ENCODE measurements at regions not wholly inside any gene's neighbourhood (a gene's known extent, or its start where the extent isn't known, plus 50 kb on each side); places are given as distances from the start of the nearest gene placed in this dataset.

DNA sequence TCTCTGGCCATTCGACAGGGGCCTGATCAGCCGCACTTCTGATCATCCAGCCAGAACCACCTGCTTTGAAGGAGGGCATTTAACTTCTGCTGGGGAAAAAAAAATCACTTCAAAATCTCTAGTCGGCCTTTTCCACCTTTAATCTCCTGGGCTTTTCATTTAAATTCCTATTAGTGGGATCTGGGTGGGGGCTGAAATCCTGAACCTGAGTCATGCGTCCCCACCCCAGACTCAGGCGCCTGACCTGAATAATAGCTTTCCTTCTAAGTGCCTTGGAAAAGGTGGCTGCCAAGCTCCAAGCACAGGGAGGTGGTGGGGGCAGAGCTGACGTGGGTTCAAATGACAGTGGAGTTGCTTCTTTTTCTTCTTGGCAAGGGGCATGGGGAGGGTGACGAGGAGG is 246.0 kb upstream of the EXOC2 start:
- POLR2A ChIA-PET = no interaction called here
- CTCF ChIA-PET = no interaction called here
- H3K4me3 ChIP-seq (ENCODE audit: low read depth, low read length) = no peak overlapping the region
- H3K36me3 ChIP-seq (ENCODE audit: control insufficient read depth in 2 of 2, insufficient read depth in 1 of 2, low read length in 2 of 2) = no peaks in the 10 kb centered on the region
- TF ChIP-seq ZNF169 (tag by site-specific recombination; IDR thresholded peaks at IDR 0.05) (no peak), ZNF302 (tag by site-specific recombination; IDR thresholded peaks at IDR 0.05; ENCODE audit: low read depth) (no peak), KLF10 (tag by site-specific recombination; IDR thresholded peaks at IDR 0.05) (no peak), ZNF585B (tag by site-specific recombination; IDR thresholded peaks at IDR 0.05) (no peak), ZNF433 (tag by site-specific recombination; IDR thresholded peaks at IDR 0.05; ENCODE audit: low read depth) (no peak), ZBTB17 (tag by site-specific recombination; IDR thresholded peaks at IDR 0.05) (no peak), GLIS2 (tag by site-specific recombination; IDR thresholded peaks at IDR 0.05) (no peak), ZNF561 (tag by site-specific recombination; IDR thresholded peaks at IDR 0.05; ENCODE audit: borderline replicate concordance) (no peak), ZNF629 (tag by site-specific recombination; IDR thresholded peaks at IDR 0.05) (no peak), EGR2 (tag by site-specific recombination; IDR thresholded peaks at IDR 0.05; ENCODE audit: low read depth) (no peak), ZNF560 (tag by site-specific recombination; IDR thresholded peaks at IDR 0.05; ENCODE audit: borderline replicate concordance) (no peak), ZNF394 (tag by site-specific recombination; IDR thresholded peaks at IDR 0.05; ENCODE audit: borderline replicate concordance) (no peak), ZNF112 (tag by site-specific recombination; IDR thresholded peaks at IDR 0.05) (no peak)
- TF ChIP-seq, protein P1, sequence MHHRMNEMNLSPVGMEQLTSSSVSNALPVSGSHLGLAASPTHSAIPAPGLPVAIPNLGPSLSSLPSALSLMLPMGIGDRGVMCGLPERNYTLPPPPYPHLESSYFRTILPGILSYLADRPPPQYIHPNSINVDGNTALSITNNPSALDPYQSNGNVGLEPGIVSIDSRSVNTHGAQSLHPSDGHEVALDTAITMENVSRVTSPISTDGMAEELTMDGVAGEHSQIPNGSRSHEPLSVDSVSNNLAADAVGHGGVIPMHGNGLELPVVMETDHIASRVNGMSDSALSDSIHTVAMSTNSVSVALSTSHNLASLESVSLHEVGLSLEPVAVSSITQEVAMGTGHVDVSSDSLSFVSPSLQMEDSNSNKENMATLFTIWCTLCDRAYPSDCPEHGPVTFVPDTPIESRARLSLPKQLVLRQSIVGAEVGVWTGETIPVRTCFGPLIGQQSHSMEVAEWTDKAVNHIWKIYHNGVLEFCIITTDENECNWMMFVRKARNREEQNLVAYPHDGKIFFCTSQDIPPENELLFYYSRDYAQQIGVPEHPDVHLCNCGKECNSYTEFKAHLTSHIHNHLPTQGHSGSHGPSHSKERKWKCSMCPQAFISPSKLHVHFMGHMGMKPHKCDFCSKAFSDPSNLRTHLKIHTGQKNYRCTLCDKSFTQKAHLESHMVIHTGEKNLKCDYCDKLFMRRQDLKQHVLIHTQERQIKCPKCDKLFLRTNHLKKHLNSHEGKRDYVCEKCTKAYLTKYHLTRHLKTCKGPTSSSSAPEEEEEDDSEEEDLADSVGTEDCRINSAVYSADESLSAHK (tag by site-specific recombination; IDR thresholded peaks at IDR 0.05) = no peak
- TF ChIP-seq, protein P2, sequence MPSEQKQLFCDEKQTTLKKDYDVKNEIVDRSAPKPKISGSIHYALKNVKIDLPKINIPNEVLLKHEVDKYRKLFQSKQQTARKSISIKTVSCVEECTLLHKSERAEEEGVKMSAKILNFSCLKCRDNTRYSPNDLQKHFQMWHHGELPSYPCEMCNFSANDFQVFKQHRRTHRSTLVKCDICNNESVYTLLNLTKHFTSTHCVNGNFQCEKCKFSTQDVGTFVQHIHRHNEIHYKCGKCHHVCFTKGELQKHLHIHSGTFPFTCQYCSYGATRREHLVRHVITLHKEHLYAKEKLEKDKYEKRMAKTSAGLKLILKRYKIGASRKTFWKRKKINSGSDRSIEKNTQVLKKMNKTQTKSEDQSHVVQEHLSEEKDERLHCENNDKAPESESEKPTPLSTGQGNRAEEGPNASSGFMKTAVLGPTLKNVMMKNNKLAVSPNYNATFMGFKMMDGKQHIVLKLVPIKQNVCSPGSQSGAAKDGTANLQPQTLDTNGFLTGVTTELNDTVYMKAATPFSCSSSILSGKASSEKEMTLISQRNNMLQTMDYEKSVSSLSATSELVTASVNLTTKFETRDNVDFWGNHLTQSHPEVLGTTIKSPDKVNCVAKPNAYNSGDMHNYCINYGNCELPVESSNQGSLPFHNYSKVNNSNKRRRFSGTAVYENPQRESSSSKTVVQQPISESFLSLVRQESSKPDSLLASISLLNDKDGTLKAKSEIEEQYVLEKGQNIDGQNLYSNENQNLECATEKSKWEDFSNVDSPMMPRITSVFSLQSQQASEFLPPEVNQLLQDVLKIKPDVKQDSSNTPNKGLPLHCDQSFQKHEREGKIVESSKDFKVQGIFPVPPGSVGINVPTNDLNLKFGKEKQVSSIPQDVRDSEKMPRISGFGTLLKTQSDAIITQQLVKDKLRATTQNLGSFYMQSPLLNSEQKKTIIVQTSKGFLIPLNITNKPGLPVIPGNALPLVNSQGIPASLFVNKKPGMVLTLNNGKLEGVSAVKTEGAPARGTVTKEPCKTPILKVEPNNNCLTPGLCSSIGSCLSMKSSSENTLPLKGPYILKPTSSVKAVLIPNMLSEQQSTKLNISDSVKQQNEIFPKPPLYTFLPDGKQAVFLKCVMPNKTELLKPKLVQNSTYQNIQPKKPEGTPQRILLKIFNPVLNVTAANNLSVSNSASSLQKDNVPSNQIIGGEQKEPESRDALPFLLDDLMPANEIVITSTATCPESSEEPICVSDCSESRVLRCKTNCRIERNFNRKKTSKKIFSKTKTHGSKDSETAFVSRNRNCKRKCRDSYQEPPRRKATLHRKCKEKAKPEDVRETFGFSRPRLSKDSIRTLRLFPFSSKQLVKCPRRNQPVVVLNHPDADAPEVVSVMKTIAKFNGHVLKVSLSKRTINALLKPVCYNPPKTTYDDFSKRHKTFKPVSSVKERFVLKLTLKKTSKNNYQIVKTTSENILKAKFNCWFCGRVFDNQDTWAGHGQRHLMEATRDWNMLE (tag by site-specific recombination; conservative IDR thresholded peaks at IDR 0.05; ENCODE audit: low read depth) = no peak
- TF ChIP-seq, protein P3, sequence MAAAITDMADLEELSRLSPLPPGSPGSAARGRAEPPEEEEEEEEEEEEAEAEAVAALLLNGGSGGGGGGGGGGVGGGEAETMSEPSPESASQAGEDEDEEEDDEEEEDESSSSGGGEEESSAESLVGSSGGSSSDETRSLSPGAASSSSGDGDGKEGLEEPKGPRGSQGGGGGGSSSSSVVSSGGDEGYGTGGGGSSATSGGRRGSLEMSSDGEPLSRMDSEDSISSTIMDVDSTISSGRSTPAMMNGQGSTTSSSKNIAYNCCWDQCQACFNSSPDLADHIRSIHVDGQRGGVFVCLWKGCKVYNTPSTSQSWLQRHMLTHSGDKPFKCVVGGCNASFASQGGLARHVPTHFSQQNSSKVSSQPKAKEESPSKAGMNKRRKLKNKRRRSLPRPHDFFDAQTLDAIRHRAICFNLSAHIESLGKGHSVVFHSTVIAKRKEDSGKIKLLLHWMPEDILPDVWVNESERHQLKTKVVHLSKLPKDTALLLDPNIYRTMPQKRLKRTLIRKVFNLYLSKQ (tag by site-specific recombination; IDR thresholded peaks at IDR 0.05; ENCODE audit: borderline replicate concordance) = no peak
- no peaks in the 10 kb centered on the region for H3K9me3 ChIP-seq (ENCODE audit: control insufficient read depth, insufficient read depth, low read depth, low read length)
- H3K27ac ChIP-seq (ENCODE audit: extremely low read depth, low read depth, low read length) = no peak overlapping the region
- no peaks in the 10 kb centered on the region for H3K4me1 ChIP-seq (ENCODE audit: control insufficient read depth, insufficient read depth, low read length)

DNA sequence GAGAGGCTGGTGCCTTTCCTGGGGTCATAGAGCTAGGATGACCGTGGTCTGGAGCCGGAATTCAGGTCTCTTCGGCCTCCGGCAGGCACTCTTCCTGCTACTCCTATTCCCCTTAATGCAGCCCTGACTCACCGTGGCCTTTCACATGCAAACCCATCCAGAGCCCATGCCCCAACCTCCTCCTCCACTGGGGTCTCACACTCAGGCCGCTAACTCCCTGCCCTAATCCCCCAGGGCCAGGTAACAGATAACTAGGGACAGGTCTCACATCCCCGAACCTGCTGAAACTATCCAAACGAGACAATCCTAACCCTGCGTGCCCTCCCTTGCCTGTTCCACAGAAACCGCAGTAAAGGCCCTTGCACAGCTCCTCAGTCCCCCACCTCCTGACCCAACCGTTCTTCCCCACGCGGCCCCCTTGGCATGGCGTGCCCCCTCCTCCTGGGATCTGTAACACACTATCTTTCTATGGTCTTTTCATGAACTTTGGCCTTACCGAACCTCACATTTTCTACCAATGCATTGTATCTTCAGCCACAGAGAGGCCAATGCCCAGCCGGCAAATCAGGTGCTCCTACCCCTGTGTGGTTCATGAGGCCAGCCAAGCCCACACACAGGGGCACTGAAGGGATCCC is 245.4 kb upstream of the EXOC2 start:
- ChIA-PET POLR2A (no interaction called here), CTCF (no interaction called here)
- no peaks in the 10 kb centered on the region for H3K4me1 ChIP-seq (ENCODE audit: control insufficient read depth, insufficient read depth, low read length)
- no peaks in the 10 kb centered on the region for H3K9me3 ChIP-seq (ENCODE audit: control insufficient read depth, insufficient read depth, low read depth, low read length)
- no peak overlapping the region for H3K4me3 ChIP-seq (ENCODE audit: low read depth, low read length)
- H3K36me3 ChIP-seq (ENCODE audit: control insufficient read depth in 2 of 2, insufficient read depth in 1 of 2, low read length in 2 of 2) = no peaks in the 10 kb centered on the region
- H3K27ac ChIP-seq (ENCODE audit: extremely low read depth, low read depth, low read length) = no peak overlapping the region
- TF ChIP-seq MZF1 (tag by site-specific recombination; IDR thresholded peaks at IDR 0.05; ENCODE audit: borderline replicate concordance) = no peak
- no peak for TF ChIP-seq GLI4 (tag by site-specific recombination; IDR thresholded peaks at IDR 0.05)
- no peak for TF ChIP-seq ZNF585B (tag by site-specific recombination; IDR thresholded peaks at IDR 0.05)
- no peak for TF ChIP-seq REPIN1 (tag by site-specific recombination; IDR thresholded peaks at IDR 0.05; ENCODE audit: low read depth)
- TF ChIP-seq ZNF658 (tag by site-specific recombination; IDR thresholded peaks at IDR 0.05) = no peak
- no peak for TF ChIP-seq ZNF510 (tag by site-specific recombination; IDR thresholded peaks at IDR 0.05; ENCODE audit: insufficient replicate concordance)
- TF ChIP-seq ZBTB20 (tag by site-specific recombination; IDR thresholded peaks at IDR 0.05) = no peak
